ENCODE measurements at regions not wholly inside any gene's neighbourhood (a gene's known extent, or its start where the extent isn't known, plus 50 kb on each side); places are given as distances from the start of the nearest gene placed in this dataset.
"Not testable (repeated sequence)": the region's sequence is repeated elsewhere in the genome, so short reads cannot be mapped to it uniquely, and the experiment has no call there.

GRCh38 chrX:129000018-129000417 is 523.3 kb downstream of the SMARCA1 start:
- Mint-ChIP-seq H3K27me3 (ENCODE audit: low read depth) (no peaks in the 10 kb centered on the region), H3K4me3 (no peak overlapping the region), H3K9me3 (ENCODE audit: insufficient read depth) (no peaks in the 10 kb centered on the region), H3K4me1 (ENCODE audit: low read depth) (no peaks in the 10 kb centered on the region), H3K36me3 (ENCODE audit: low read depth) (no peaks in the 10 kb centered on the region), H3K27ac (no peak overlapping the region)
- DNase-seq (no peak), ATAC-seq (no peak)
- POLR2A ChIA-PET, result no interaction called here
- CTCF ChIA-PET, result no interaction called here

- H3K4me3 Mint-ChIP-seq, result no peak overlapping the region
- no peaks in the 10 kb centered on the region for H3K27me3 Mint-ChIP-seq (ENCODE audit: low read depth)
- DNase-seq (no peak), ATAC-seq (no peak)
- ChIA-PET CTCF (no interaction called here), POLR2A (no interaction called here)
- H3K27ac Mint-ChIP-seq, result no peak overlapping the region
- no peaks in the 10 kb centered on the region for H3K4me1 Mint-ChIP-seq (ENCODE audit: low read depth)
- H3K9me3 Mint-ChIP-seq (ENCODE audit: insufficient read depth), result no peaks in the 10 kb centered on the region
- no peaks in the 10 kb centered on the region for H3K36me3 Mint-ChIP-seq (ENCODE audit: low read depth)
Measured at GRCh38 chrX:128992107-128992971, 531.0 kb downstream of the SMARCA1 start.

DNA sequence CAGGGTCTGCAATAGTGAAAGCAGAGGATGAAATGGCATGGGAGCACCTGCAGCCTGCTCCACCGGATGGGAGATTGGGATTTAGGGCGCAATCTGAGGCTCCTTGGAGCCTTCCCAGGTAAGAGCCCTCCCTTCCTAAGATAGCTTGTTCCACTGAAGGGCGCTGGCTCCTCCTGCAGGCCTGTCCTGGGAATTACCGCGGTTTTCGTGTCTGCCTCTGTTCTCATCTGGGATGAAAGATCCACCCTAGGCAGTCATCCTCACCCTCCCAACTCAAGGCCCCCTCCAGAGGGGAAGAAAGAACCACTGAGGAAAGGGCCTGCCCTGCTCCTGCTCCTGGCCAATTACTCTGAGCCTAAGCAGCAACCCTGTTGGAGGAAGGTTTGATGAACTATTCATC is 547.5 kb downstream of the SMARCA1 start:
- no peaks in the 10 kb centered on the region for H3K27me3 Mint-ChIP-seq (ENCODE audit: low read depth)
- ChIA-PET CTCF (no interaction called here), POLR2A (no interaction called here)
- no peaks in the 10 kb centered on the region for H3K36me3 Mint-ChIP-seq (ENCODE audit: low read depth)
- no peaks in the 10 kb centered on the region for H3K4me1 Mint-ChIP-seq (ENCODE audit: low read depth)
- DNase-seq, result peak; percentile 20
- no peak overlapping the region for H3K27ac Mint-ChIP-seq
- no peak for ATAC-seq
- H3K9me3 Mint-ChIP-seq (ENCODE audit: insufficient read depth), result no peaks in the 10 kb centered on the region
- H3K4me3 Mint-ChIP-seq, result no peak overlapping the region

DNA sequence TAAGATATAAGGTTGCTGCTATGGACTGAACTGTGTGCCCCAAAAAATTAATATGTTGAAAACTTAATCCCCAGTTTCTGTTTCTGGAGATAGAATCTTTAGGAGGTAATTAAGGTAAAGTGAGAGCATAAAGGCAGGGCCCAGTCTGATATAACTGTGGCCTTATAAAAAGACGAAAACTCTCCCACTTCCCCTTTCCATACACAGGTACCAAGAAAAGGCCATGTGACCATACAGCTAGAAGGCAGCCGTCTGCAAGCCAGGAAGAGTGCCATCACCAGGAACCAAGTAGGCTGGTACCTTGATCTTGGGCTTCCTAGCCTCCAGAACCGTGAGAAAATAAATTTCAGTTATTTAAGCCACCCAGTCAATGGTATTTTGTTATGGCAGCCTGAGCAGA is 550.3 kb downstream of the SMARCA1 start:
- ATAC-seq (no peak), DNase-seq (no peak)
- ChIA-PET CTCF (no interaction called here), POLR2A (no interaction called here)
- no peaks in the 10 kb centered on the region for H3K9me3 Mint-ChIP-seq (ENCODE audit: insufficient read depth)
- no peaks in the 10 kb centered on the region for H3K27me3 Mint-ChIP-seq (ENCODE audit: low read depth)
- H3K27ac Mint-ChIP-seq, result no peak overlapping the region
- no peaks in the 10 kb centered on the region for H3K4me1 Mint-ChIP-seq (ENCODE audit: low read depth)
- no peak overlapping the region for H3K4me3 Mint-ChIP-seq
- no peaks in the 10 kb centered on the region for H3K36me3 Mint-ChIP-seq (ENCODE audit: low read depth)

DNA sequence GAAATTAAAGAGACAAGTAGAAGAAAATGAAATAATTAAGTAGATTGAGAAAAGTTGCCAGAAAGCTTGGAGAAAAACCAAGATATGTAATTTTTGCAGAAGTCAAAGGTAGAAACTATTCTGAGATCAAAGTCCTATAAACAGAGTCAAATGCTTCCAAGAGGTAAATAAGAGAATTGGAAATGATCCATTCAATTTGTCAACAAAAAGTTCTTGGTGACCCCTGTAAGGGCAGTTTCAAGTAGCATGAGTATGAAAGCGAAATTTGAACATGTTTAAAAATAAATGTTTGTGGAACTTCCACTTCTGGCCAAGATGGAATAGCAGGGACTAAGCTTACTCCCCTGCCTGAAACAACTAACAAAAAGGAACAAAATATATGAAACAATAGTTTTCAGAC is 562.0 kb downstream of the SMARCA1 start:
- no peaks in the 10 kb centered on the region for H3K27me3 Mint-ChIP-seq (ENCODE audit: low read depth)

DNA sequence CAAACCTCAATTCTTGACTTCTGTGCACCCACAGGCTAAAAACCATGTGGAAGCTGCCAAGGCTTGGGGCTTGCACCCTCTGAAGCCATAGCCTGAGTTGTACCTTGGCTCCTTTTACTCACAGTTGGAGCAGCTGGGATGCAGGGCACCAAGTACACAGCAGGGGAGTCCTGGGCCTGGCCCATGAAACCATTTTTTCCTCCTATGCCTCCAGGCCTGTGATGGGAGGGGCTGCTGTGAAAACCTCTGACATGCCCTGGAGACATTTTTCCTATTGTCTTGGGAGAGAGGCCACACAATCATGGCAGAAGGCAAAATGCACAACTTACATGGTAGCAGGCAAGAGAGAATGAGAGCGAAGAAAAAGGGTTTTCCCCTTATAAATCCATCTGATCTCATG is 568.6 kb downstream of the SMARCA1 start:
- DNase-seq; POLR2A ChIA-PET; H3K27me3 Mint-ChIP-seq (ENCODE audit: low read depth); H3K36me3 Mint-ChIP-seq (ENCODE audit: low read depth); CTCF ChIA-PET; H3K4me3 Mint-ChIP-seq; ATAC-seq; H3K4me1 Mint-ChIP-seq (ENCODE audit: low read depth); H3K27ac Mint-ChIP-seq; H3K9me3 Mint-ChIP-seq (ENCODE audit: insufficient read depth): not testable (repeated sequence)

More for the DNA sequence above, 562.0 kb downstream of the SMARCA1 start:
- H3K4me1 Mint-ChIP-seq (ENCODE audit: low read depth), result no peaks in the 10 kb centered on the region
- no peaks in the 10 kb centered on the region for H3K36me3 Mint-ChIP-seq (ENCODE audit: low read depth)
- no peaks in the 10 kb centered on the region for H3K9me3 Mint-ChIP-seq (ENCODE audit: insufficient read depth)
- ATAC-seq (no peak), DNase-seq (no peak)
- POLR2A ChIA-PET, result no interaction called here
- H3K4me3 Mint-ChIP-seq, result no peak overlapping the region
- H3K27ac Mint-ChIP-seq, result no peak overlapping the region
- CTCF ChIA-PET, result no interaction called here

DNA sequence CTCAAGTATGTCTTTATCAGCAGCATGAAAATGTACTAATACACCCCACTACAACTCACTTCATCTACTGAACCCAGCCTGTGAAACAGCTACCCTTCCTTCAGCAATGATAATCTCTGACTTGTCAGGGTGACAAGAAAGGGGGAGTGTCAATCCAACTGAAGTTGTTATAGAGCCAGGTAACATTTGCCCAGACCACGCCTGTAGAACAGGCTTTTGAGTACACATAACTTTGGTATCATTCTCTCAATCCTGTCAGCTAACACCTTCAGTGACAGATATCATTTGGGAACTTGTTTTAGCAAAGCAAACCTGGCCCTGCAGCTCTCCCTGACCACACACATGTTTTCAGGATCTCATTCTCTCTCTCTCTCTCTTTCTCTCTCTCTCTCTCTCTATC is 592.2 kb downstream of the SMARCA1 start:
- no peaks in the 10 kb centered on the region for H3K4me1 Mint-ChIP-seq (ENCODE audit: low read depth)
- CTCF ChIA-PET, result no interaction called here

DNA sequence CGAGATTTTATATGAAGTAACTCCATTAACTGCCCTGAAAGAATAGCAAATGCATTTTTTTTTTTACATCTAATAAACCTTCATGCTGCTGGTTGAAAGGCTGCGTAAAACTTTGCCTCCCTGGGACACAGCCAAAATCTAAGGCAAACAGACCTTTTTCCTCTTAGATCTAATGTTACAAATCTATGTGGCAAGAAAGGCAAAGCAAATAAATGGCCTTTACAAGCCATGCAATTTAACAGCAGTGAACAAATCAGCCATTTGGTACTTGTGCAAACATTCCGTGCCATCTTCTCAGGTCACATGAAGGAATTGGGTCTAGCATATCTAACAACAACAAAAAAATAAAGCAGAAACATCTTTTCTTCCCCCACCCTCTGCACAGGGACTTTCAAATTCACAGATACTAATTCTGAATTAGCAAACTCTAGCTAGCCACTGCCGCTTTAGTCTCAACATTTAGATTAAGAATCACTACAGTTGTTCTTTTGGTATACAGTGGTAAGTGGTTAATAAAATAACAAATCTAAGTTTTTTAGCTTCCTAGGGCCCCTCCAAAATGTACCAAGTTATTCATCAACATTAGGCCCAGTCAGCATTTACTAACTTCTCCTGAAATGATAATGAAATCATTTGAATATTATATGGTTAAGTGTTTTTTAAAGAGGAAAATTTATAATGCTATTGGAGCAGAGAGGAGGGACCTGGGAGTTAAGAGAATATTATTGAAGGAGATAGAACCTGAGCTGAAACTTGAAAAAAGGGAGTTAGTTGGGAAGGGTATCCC is 593.8 kb downstream of the SMARCA1 start:
- no peaks in the 10 kb centered on the region for H3K27me3 Mint-ChIP-seq (ENCODE audit: low read depth)
- H3K9me3 Mint-ChIP-seq (ENCODE audit: insufficient read depth), result no peaks in the 10 kb centered on the region
- no peaks in the 10 kb centered on the region for H3K36me3 Mint-ChIP-seq (ENCODE audit: low read depth)
- ATAC-seq (no peak), DNase-seq (no peak)
- no peak overlapping the region for H3K4me3 Mint-ChIP-seq
- H3K4me1 Mint-ChIP-seq (ENCODE audit: low read depth), result no peaks in the 10 kb centered on the region
- ChIA-PET CTCF (no interaction called here), POLR2A (no interaction called here)
- H3K27ac Mint-ChIP-seq, result no peak overlapping the region

More for the DNA sequence above, 592.2 kb downstream of the SMARCA1 start:
- Mint-ChIP-seq H3K27me3 (ENCODE audit: low read depth) (no peaks in the 10 kb centered on the region), H3K27ac (no peak overlapping the region), H3K4me3 (no peak overlapping the region), H3K9me3 (ENCODE audit: insufficient read depth) (no peaks in the 10 kb centered on the region), H3K36me3 (ENCODE audit: low read depth) (no peaks in the 10 kb centered on the region)
- POLR2A ChIA-PET, result no interaction called here
- DNase-seq (no peak), ATAC-seq (no peak)

DNA sequence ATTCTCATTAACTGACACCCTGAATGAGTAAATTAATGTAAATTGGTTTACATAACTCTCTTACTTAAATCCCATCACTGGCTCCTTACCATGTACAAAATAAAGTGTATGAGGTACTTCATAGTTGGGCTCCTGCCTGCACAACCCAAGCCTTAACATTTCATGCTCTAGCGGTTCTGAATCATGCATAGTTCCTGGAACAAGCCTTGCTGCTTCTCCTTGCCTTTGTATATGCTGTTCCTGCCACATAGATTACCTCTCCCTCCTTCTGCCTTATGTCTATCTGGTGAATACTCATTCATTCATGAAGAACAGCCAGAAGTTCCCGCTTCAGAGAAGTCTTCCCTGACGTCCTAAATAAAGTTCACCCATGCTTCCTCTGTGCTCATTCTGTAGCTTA is 594.7 kb downstream of the SMARCA1 start:
- DNase-seq (no peak), ATAC-seq (no peak)
- ChIA-PET CTCF (no interaction called here), POLR2A (no interaction called here)
- no peak overlapping the region for H3K4me3 Mint-ChIP-seq
- H3K27me3 Mint-ChIP-seq (ENCODE audit: low read depth), result no peaks in the 10 kb centered on the region
- no peaks in the 10 kb centered on the region for H3K9me3 Mint-ChIP-seq (ENCODE audit: insufficient read depth)
- H3K27ac Mint-ChIP-seq, result no peak overlapping the region
- no peaks in the 10 kb centered on the region for H3K36me3 Mint-ChIP-seq (ENCODE audit: low read depth)
- H3K4me1 Mint-ChIP-seq (ENCODE audit: low read depth), result no peaks in the 10 kb centered on the region

- DNase-seq (no peak), ATAC-seq (no peak)
- Mint-ChIP-seq H3K9me3 (ENCODE audit: insufficient read depth) (no peaks in the 10 kb centered on the region), H3K27ac (no peak overlapping the region), H3K4me3 (no peak overlapping the region), H3K27me3 (ENCODE audit: low read depth) (no peaks in the 10 kb centered on the region), H3K4me1 (ENCODE audit: low read depth) (no peaks in the 10 kb centered on the region), H3K36me3 (ENCODE audit: low read depth) (no peaks in the 10 kb centered on the region)
- POLR2A ChIA-PET, result no interaction called here
- CTCF ChIA-PET, result no interaction called here
Measured at GRCh38 chrX:128927363-128927762, 595.9 kb downstream of the SMARCA1 start.

DNA sequence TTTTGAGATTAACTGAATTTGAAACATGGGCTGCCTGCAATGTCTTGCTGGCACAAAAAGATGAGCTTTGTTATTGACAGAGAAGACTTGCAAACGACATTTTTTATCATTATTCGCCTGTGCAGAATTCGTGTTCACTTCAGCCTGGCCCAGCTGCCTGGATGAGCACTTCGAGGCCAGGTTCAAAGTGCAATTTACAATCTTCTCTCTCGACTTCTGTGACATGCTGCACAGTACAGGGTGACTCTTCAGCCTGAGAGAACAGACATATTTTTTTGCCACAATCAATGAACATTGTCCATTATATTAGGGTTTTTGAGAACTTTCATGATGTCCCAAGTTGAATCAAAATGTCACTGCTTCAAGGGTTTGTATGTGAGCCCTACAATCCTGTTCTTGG is 616.5 kb downstream of the SMARCA1 start:
- H3K4me3 Mint-ChIP-seq, result no peak overlapping the region
- CTCF ChIA-PET, result no interaction called here
- no peak overlapping the region for H3K27ac Mint-ChIP-seq
- DNase-seq (no peak), ATAC-seq (no peak)
- H3K9me3 Mint-ChIP-seq (ENCODE audit: insufficient read depth), result no peaks in the 10 kb centered on the region
- no peaks in the 10 kb centered on the region for H3K36me3 Mint-ChIP-seq (ENCODE audit: low read depth)
- no peaks in the 10 kb centered on the region for H3K4me1 Mint-ChIP-seq (ENCODE audit: low read depth)
- no peaks in the 10 kb centered on the region for H3K27me3 Mint-ChIP-seq (ENCODE audit: low read depth)
- POLR2A ChIA-PET, result no interaction called here

- Mint-ChIP-seq H3K36me3 (ENCODE audit: low read depth) (no peaks in the 10 kb centered on the region), H3K9me3 (ENCODE audit: insufficient read depth) (no peaks in the 10 kb centered on the region), H3K4me3 (no peak overlapping the region), H3K4me1 (ENCODE audit: low read depth) (no peaks in the 10 kb centered on the region), H3K27ac (no peak overlapping the region), H3K27me3 (ENCODE audit: low read depth) (no peaks in the 10 kb centered on the region)
- DNase-seq, result no peak
- no peak for ATAC-seq
- ChIA-PET CTCF (no interaction called here), POLR2A (no interaction called here)
Measured at GRCh38 chrX:128901018-128901417, 622.3 kb downstream of the SMARCA1 start.

Data from activated CD8-positive, alpha-beta T cell treated with anti-CD3 and anti-CD28 coated beads, Interleukin-2, amount 10 ng/mL, durations not matched to agents 7 days and 5 days (primary cell).